ENCODE measurements at regions not wholly inside any gene's neighbourhood (a gene's known extent, or its start where the extent isn't known, plus 50 kb on each side); places are given as distances from the start of the nearest gene placed in this dataset.

DNA sequence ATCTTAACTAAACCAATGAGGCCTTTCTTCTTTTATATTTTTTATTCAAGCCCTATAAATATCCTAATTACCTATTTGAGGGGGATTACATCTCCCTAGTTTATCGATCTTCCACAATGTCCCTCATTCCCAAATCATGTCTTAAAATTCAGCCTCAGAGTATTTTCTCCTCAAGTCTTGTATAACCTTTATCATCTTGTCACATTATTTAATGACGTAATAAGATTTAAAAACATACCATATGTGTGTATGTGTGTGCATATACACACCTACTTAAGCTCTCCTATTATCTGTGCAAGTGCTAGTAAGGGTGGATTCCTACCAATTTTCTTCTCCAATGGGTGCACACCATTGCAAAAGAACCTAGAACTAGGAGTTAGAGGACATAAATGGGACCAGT is 421.1 kb downstream of the FIGN start:
- H3K9me2 ChIP-seq (ENCODE audit: insufficient read depth, low read length) = no peaks in the 10 kb centered on the region
- H3K79me2 ChIP-seq (replicated peaks; ENCODE audit: insufficient read depth, low read length) = no peaks in the 10 kb centered on the region
- H3F3A ChIP-seq (ENCODE audit: insufficient read depth, low read length, poor library complexity, severe bottlenecking) = no peaks in the 10 kb centered on the region
- no peak overlapping the region for H3K9ac ChIP-seq (ENCODE audit: low read length)
- TF ChIP-seq MXI1 (conservative IDR thresholded peaks at IDR 0.05; ENCODE audit: poor library complexity, severe bottlenecking) (no peak), EP300 (conservative IDR thresholded peaks at IDR 0.05; ENCODE audit: poor library complexity, severe bottlenecking) (no peak), SMC3 (conservative IDR thresholded peaks at IDR 0.05; ENCODE audit: poor library complexity) (no peak), TAF1 (IDR thresholded peaks at IDR 0.05; ENCODE audit: low read depth) (no peak), RAD21 (conservative IDR thresholded peaks at IDR 0.05) (no peak), EZH2 (IDR thresholded peaks at IDR 0.05; ENCODE audit: borderline replicate concordance, insufficient read depth, low read length, poor library complexity, severe bottlenecking) (no peak), POLR2AphosphoS5 (IDR thresholded peaks at IDR 0.05) (no peak)
- TF ChIP-seq, protein P1, sequence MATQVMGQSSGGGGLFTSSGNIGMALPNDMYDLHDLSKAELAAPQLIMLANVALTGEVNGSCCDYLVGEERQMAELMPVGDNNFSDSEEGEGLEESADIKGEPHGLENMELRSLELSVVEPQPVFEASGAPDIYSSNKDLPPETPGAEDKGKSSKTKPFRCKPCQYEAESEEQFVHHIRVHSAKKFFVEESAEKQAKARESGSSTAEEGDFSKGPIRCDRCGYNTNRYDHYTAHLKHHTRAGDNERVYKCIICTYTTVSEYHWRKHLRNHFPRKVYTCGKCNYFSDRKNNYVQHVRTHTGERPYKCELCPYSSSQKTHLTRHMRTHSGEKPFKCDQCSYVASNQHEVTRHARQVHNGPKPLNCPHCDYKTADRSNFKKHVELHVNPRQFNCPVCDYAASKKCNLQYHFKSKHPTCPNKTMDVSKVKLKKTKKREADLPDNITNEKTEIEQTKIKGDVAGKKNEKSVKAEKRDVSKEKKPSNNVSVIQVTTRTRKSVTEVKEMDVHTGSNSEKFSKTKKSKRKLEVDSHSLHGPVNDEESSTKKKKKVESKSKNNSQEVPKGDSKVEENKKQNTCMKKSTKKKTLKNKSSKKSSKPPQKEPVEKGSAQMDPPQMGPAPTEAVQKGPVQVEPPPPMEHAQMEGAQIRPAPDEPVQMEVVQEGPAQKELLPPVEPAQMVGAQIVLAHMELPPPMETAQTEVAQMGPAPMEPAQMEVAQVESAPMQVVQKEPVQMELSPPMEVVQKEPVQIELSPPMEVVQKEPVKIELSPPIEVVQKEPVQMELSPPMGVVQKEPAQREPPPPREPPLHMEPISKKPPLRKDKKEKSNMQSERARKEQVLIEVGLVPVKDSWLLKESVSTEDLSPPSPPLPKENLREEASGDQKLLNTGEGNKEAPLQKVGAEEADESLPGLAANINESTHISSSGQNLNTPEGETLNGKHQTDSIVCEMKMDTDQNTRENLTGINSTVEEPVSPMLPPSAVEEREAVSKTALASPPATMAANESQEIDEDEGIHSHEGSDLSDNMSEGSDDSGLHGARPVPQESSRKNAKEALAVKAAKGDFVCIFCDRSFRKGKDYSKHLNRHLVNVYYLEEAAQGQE (IDR thresholded peaks at IDR 0.05; ENCODE audit: borderline replicate concordance) = no peak
- TF ChIP-seq, protein P2, sequence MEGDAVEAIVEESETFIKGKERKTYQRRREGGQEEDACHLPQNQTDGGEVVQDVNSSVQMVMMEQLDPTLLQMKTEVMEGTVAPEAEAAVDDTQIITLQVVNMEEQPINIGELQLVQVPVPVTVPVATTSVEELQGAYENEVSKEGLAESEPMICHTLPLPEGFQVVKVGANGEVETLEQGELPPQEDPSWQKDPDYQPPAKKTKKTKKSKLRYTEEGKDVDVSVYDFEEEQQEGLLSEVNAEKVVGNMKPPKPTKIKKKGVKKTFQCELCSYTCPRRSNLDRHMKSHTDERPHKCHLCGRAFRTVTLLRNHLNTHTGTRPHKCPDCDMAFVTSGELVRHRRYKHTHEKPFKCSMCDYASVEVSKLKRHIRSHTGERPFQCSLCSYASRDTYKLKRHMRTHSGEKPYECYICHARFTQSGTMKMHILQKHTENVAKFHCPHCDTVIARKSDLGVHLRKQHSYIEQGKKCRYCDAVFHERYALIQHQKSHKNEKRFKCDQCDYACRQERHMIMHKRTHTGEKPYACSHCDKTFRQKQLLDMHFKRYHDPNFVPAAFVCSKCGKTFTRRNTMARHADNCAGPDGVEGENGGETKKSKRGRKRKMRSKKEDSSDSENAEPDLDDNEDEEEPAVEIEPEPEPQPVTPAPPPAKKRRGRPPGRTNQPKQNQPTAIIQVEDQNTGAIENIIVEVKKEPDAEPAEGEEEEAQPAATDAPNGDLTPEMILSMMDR (IDR thresholded peaks at IDR 0.05; ENCODE audit: poor library complexity, severe bottlenecking) = no peak
- no peak overlapping the region for H2AFZ ChIP-seq (ENCODE audit: low read depth, low read length)
- H3K36me3 ChIP-seq (ENCODE audit: insufficient read depth, low read length) = no peaks in the 10 kb centered on the region
- no peaks in the 10 kb centered on the region for H3K9me3 ChIP-seq (ENCODE audit: low read length)
- H3K4me3 ChIP-seq (ENCODE audit: low read length) = no peak overlapping the region
- H3K27me3 ChIP-seq (ENCODE audit: insufficient read depth, low read depth, low read length) = no peaks in the 10 kb centered on the region
- no peak overlapping the region for H3K4me2 ChIP-seq (ENCODE audit: low read length)
- H3K27ac ChIP-seq (ENCODE audit: low read length) = no peak overlapping the region
- no peaks in the 10 kb centered on the region for H4K20me1 ChIP-seq (ENCODE audit: insufficient read depth)

DNA sequence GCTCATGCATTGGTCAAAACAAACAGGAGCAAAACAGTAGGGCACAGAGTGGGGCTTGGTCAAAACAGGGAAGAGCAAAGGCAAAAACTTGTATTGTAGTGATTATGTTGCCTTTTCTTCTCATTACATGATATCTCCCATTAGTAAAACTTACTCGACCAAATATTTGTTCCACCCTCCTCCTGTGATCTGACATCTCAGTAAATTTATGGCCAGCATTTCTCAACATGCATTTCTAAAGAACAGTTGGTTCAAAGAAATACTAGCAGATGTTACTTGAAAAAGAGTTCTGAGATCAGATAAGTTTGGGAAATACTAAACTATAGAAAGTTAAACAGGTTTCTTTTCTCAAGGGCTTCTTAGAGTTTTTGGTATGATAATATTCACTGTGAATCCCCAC is 423.1 kb downstream of the FIGN start:
- no peaks in the 10 kb centered on the region for H3K79me2 ChIP-seq (replicated peaks; ENCODE audit: insufficient read depth, low read length)
- H3K4me3 ChIP-seq (ENCODE audit: low read length) = no peak overlapping the region
- no peaks in the 10 kb centered on the region for H3K9me2 ChIP-seq (ENCODE audit: insufficient read depth, low read length)
- H3K27me3 ChIP-seq (ENCODE audit: insufficient read depth, low read depth, low read length) = no peaks in the 10 kb centered on the region
- no peaks in the 10 kb centered on the region for H3K9me3 ChIP-seq (ENCODE audit: low read length)
- no peak for TF ChIP-seq MXI1 (conservative IDR thresholded peaks at IDR 0.05; ENCODE audit: poor library complexity, severe bottlenecking)
- no peak for TF ChIP-seq RAD21 (conservative IDR thresholded peaks at IDR 0.05)
- TF ChIP-seq, protein P2 (IDR thresholded peaks at IDR 0.05; ENCODE audit: poor library complexity, severe bottlenecking) = no peak
- TF ChIP-seq TAF1 (IDR thresholded peaks at IDR 0.05; ENCODE audit: low read depth) = no peak
- TF ChIP-seq POLR2AphosphoS5 (IDR thresholded peaks at IDR 0.05) = no peak
- TF ChIP-seq SMC3 (conservative IDR thresholded peaks at IDR 0.05; ENCODE audit: poor library complexity) = no peak
- TF ChIP-seq, protein P1 (IDR thresholded peaks at IDR 0.05; ENCODE audit: borderline replicate concordance) = no peak
- TF ChIP-seq EP300 (conservative IDR thresholded peaks at IDR 0.05; ENCODE audit: poor library complexity, severe bottlenecking) = no peak
- no peak for TF ChIP-seq EZH2 (IDR thresholded peaks at IDR 0.05; ENCODE audit: borderline replicate concordance, insufficient read depth, low read length, poor library complexity, severe bottlenecking)
- no peaks in the 10 kb centered on the region for H4K20me1 ChIP-seq (ENCODE audit: insufficient read depth)
- H3K9ac ChIP-seq (ENCODE audit: low read length) = no peak overlapping the region
- H3K4me2 ChIP-seq (ENCODE audit: low read length) = no peak overlapping the region
- no peaks in the 10 kb centered on the region for H3F3A ChIP-seq (ENCODE audit: insufficient read depth, low read length, poor library complexity, severe bottlenecking)
- H3K36me3 ChIP-seq (ENCODE audit: insufficient read depth, low read length) = no peaks in the 10 kb centered on the region
- no peak overlapping the region for H2AFZ ChIP-seq (ENCODE audit: low read depth, low read length)
- no peak overlapping the region for H3K27ac ChIP-seq (ENCODE audit: low read length)
